ENCODE measurements at regions not wholly inside any gene's neighbourhood (a gene's known extent, or its start where the extent isn't known, plus 50 kb on each side); places are given as distances from the start of the nearest gene placed in this dataset.

GRCh38 chr2:188833799-188834198, 140.4 kb upstream of the COL3A1 start:
- TF ChIP-seq GATA3 (IDR thresholded peaks at IDR 0.05; ENCODE audit: low read depth, low read length) (no peak), GATA2 (IDR thresholded peaks at IDR 0.05; ENCODE audit: low read depth, low read length) (no peak)

GRCh38 chr2:188835006-188835405, 139.2 kb upstream of the COL3A1 start:
- TF ChIP-seq GATA2 (IDR thresholded peaks at IDR 0.05; ENCODE audit: low read depth, low read length) (no peak), GATA3 (IDR thresholded peaks at IDR 0.05; ENCODE audit: low read depth, low read length) (no peak)

- no peak for TF ChIP-seq GATA3 (IDR thresholded peaks at IDR 0.05; ENCODE audit: low read depth, low read length)
- TF ChIP-seq GATA2 (IDR thresholded peaks at IDR 0.05; ENCODE audit: low read depth, low read length) = no peak
Observed at GRCh38 chr2:188835821-188836220, 138.4 kb upstream of the COL3A1 start.

- no peak for TF ChIP-seq GATA3 (IDR thresholded peaks at IDR 0.05; ENCODE audit: low read depth, low read length)
- TF ChIP-seq GATA2 (IDR thresholded peaks at IDR 0.05; ENCODE audit: low read depth, low read length) = no peak
Observed at GRCh38 chr2:188845692-188846091, 128.5 kb upstream of the COL3A1 start.

GRCh38 chr2:188848887-188849435, 125.2 kb upstream of the COL3A1 start:
- TF ChIP-seq GATA2 (IDR thresholded peaks at IDR 0.05; ENCODE audit: low read depth, low read length) (no peak), GATA3 (IDR thresholded peaks at IDR 0.05; ENCODE audit: low read depth, low read length) (no peak)

GRCh38 chr2:188850786-188851185, 123.4 kb upstream of the COL3A1 start:
- no peak for TF ChIP-seq GATA2 (IDR thresholded peaks at IDR 0.05; ENCODE audit: low read depth, low read length)

GRCh38 chr2:188851311-188851710, 122.9 kb upstream of the COL3A1 start:
- TF ChIP-seq GATA2 (IDR thresholded peaks at IDR 0.05; ENCODE audit: low read depth, low read length) (no peak), GATA3 (IDR thresholded peaks at IDR 0.05; ENCODE audit: low read depth, low read length) (no peak)

GRCh38 chr2:188851826-188852225, 122.3 kb upstream of the COL3A1 start:
- TF ChIP-seq GATA2 (IDR thresholded peaks at IDR 0.05; ENCODE audit: low read depth, low read length) (no peak), GATA3 (IDR thresholded peaks at IDR 0.05; ENCODE audit: low read depth, low read length) (no peak)

GRCh38 chr2:188852772-188853171, 121.4 kb upstream of the COL3A1 start:
- no peak for TF ChIP-seq GATA3 (IDR thresholded peaks at IDR 0.05; ENCODE audit: low read depth, low read length)
- TF ChIP-seq GATA2 (IDR thresholded peaks at IDR 0.05; ENCODE audit: low read depth, low read length) = no peak

- no peak for TF ChIP-seq GATA2 (IDR thresholded peaks at IDR 0.05; ENCODE audit: low read depth, low read length)
- no peak for TF ChIP-seq GATA3 (IDR thresholded peaks at IDR 0.05; ENCODE audit: low read depth, low read length)
Observed at GRCh38 chr2:188853307-188853706, 120.9 kb upstream of the COL3A1 start.

GRCh38 chr2:188865681-188866080, 108.5 kb upstream of the COL3A1 start:
- no peak for TF ChIP-seq GATA2 (IDR thresholded peaks at IDR 0.05; ENCODE audit: low read depth, low read length)
- no peak for TF ChIP-seq GATA3 (IDR thresholded peaks at IDR 0.05; ENCODE audit: low read depth, low read length)

- no peak for TF ChIP-seq GATA3 (IDR thresholded peaks at IDR 0.05; ENCODE audit: low read depth, low read length)
- no peak for TF ChIP-seq GATA2 (IDR thresholded peaks at IDR 0.05; ENCODE audit: low read depth, low read length)
Observed at GRCh38 chr2:188869550-188869949, 104.6 kb upstream of the COL3A1 start.

- TF ChIP-seq GATA2 (IDR thresholded peaks at IDR 0.05; ENCODE audit: low read depth, low read length) = no peak
- no peak for TF ChIP-seq GATA3 (IDR thresholded peaks at IDR 0.05; ENCODE audit: low read depth, low read length)
Observed at GRCh38 chr2:188870289-188870688, 103.9 kb upstream of the COL3A1 start.

- TF ChIP-seq GATA2 (IDR thresholded peaks at IDR 0.05; ENCODE audit: low read depth, low read length) (no peak), GATA3 (IDR thresholded peaks at IDR 0.05; ENCODE audit: low read depth, low read length) (no peak)
Observed at GRCh38 chr2:188875104-188875503, 99.1 kb upstream of the COL3A1 start.

- TF ChIP-seq GATA3 (IDR thresholded peaks at IDR 0.05; ENCODE audit: low read depth, low read length) (no peak), GATA2 (IDR thresholded peaks at IDR 0.05; ENCODE audit: low read depth, low read length) (no peak)
Observed at GRCh38 chr2:188878716-188879115, 95.5 kb upstream of the COL3A1 start.

- TF ChIP-seq GATA2 (IDR thresholded peaks at IDR 0.05; ENCODE audit: low read depth, low read length) = no peak
- no peak for TF ChIP-seq GATA3 (IDR thresholded peaks at IDR 0.05; ENCODE audit: low read depth, low read length)
Observed at GRCh38 chr2:188880740-188881139, 93.4 kb upstream of the COL3A1 start.
